Loucy (cell line): ENCODE measurements at regions not wholly inside any gene's neighbourhood (a gene's known extent, or its start where the extent isn't known, plus 50 kb on each side); places are given as distances from the start of the nearest gene placed in this dataset.

ENCODE experiments used
- H2AFZ ChIP-seq: fragments of 200-600 bp; sonication (generic); 2 replicates; pipeline ENCODE4 v1.6.0; 2016; ENCODE audit warnings: antibody characterized with exemption, mild to moderate bottlenecking, low read length, moderate library complexity
- H3F3A ChIP-seq: fragments of 200-600 bp; 2 replicates; pipeline ENCODE4 v1.6.0; 2016; ENCODE audit warnings: antibody characterized with exemption, low read depth, mild to moderate bottlenecking
- H3K27me3 ChIP-seq: fragments of 200-600 bp; sonication (generic); 2 replicates; pipeline ENCODE4 v1.6.1; 2014; ENCODE audit warnings: low read length, mild to moderate bottlenecking; ENCODE audit not compliant: insufficient read depth, poor library complexity, severe bottlenecking
- H3K36me3 ChIP-seq: fragments of 200-600 bp; sonication (generic); 2 replicates; pipeline ENCODE4 v1.6.1; 2016; ENCODE audit warnings: low read length; ENCODE audit not compliant: insufficient read depth
- H3K4me1 ChIP-seq: fragments of 200-600 bp; sonication (generic); 2 replicates; pipeline ENCODE4 v1.5.1; 2014; ENCODE audit warnings: low read length, mild to moderate bottlenecking; ENCODE audit not compliant: insufficient read depth, poor library complexity, severe bottlenecking
- H3K4me2 ChIP-seq: fragments of 200-600 bp; sonication (generic); 2 replicates; pipeline ENCODE4 v1.6.0; 2014; ENCODE audit warnings: antibody characterized with exemption, low read length, low read depth, mild to moderate bottlenecking; ENCODE audit not compliant: poor library complexity, severe bottlenecking
- H3K4me3 ChIP-seq: fragments of 200-600 bp; sonication (generic); 2 replicates; pipeline ENCODE4 v1.5.1; 2014; ENCODE audit warnings: low read length, mild to moderate bottlenecking, mixed read lengths; ENCODE audit not compliant: poor library complexity, severe bottlenecking
- H3K79me2 ChIP-seq: fragments of 200-600 bp; sonication (generic); 2 replicates; pipeline ENCODE4 v1.6.1; 2014; ENCODE audit warnings: low read length; ENCODE audit not compliant: insufficient read depth
- H3K9ac ChIP-seq: fragments of 200-600 bp; sonication (generic); 2 replicates; pipeline ENCODE4 v1.6.0; 2014; ENCODE audit warnings: mild to moderate bottlenecking, low read depth, low read length, moderate library complexity; ENCODE audit not compliant: poor library complexity, severe bottlenecking
- H3K9me2 ChIP-seq: fragments of 200-600 bp; sonication (generic); replicated peaks from 2 replicates; pipeline ENCODE4 v1.6.1; 2016; ENCODE audit warnings: low read depth, low read length, mixed read lengths
- H3K9me3 ChIP-seq: fragments of 200-600 bp; sonication (generic); 2 replicates; pipeline ENCODE4 v1.6.1; 2014; ENCODE audit warnings: mild to moderate bottlenecking, antibody characterized with exemption, low read length, low read depth; ENCODE audit not compliant: insufficient read depth
- H4K20me1 ChIP-seq: fragments of 200-600 bp; sonication (generic); 2 replicates; pipeline ENCODE4 v1.6.0; 2014; ENCODE audit warnings: antibody characterized with exemption, low read length, mild to moderate bottlenecking; ENCODE audit not compliant: insufficient read depth, poor library complexity, severe bottlenecking
- CTCF ChIP-seq: fragments of 200-600 bp; sonication (generic); conservative IDR thresholded peaks from 2 replicates; pipeline ENCODE4 v1.5.1; 2014; ENCODE audit warnings: mild to moderate bottlenecking, antibody characterized with exemption, low read length
- EZH2phosphoT487 ChIP-seq: fragments of 200-600 bp; IDR thresholded peaks from 2 replicates; pipeline ENCODE4 v1.6.1; 2018; ENCODE audit warnings: antibody characterized with exemption, mild to moderate bottlenecking, moderate library complexity, borderline replicate concordance

DNA sequence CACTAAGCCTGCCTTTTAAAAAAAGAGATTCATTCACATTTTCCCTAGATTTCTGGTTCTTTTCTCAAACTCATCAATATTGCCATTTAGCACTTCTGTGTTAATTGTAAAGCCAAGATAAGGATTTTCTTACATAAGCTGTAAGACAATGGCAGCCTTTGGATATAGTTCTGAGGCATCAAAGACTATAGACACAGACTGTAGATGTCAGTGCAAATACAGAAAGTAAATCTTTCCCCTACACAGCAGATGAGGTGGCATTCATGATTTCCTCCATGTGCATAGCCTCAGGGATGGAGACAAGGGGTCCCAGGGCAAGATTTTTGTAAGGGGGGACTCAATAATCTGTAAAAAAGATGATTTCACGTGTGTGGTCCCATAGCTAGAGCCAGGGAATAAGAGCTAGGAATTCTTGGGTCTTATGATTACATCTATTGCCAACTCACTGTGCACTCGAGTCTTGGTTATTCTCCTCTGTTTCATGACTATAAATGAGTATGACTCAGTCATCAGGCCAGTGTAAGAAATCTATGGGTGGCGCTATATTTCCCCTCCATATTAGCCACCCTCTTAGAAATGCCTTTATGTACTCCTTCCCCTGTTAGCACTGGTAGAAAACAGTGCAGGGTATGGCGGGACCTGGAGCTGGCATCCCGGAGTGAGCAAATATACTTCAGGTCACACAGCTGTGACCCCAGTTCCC lies 207.5 kb downstream of the EXOC5 start:
- H3K4me3 ChIP-seq: no peak overlapping the region
- no peaks in the 10 kb centered on the region for H3F3A ChIP-seq

DNA sequence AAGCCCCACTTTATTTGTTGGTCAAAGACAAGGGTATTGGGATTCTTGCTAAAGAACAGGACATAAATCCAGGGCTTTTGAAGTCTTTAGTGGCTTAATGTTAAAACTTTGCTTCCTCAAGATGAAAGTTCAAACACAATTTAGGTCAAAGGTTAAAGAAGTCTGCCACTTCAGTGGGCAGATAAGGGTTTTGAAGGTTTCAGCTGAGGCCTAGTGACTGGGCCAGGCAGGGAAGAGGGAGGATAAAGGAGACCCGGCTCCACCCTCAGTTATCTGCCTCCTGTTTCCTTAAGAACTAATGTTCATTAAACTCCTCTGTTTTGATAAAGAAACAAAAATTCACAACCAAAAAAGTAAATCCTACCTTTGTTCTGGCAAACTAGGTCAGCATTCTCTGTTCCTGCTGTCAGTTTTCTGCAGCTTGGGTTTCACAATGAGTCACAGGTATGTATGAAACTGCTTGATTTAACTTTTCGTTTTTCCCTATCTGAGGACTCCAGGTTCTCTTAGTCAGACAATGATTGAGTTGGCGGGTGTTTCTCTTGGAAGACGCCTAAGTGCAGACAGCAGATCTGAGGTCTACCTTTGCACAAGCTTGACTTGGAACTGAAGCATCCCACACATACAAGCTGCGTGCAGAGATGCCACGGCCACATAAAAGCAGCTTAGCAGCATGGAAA lies 208.3 kb downstream of the EXOC5 start:
- no peak overlapping the region for H3K4me3 ChIP-seq
- no peaks in the 10 kb centered on the region for H3K27me3 ChIP-seq
- H4K20me1 ChIP-seq: no peaks in the 10 kb centered on the region
- no peaks in the 10 kb centered on the region for H3K9me2 ChIP-seq
- no peak overlapping the region for H2AFZ ChIP-seq
- no peak for TF ChIP-seq CTCF
- H3K9ac ChIP-seq: no peak overlapping the region
- H3K79me2 ChIP-seq: no peaks in the 10 kb centered on the region
- no peaks in the 10 kb centered on the region for H3K9me3 ChIP-seq
- H3K4me1 ChIP-seq: no peaks in the 10 kb centered on the region
- H3K4me2 ChIP-seq: no peak overlapping the region
- no peaks in the 10 kb centered on the region for H3F3A ChIP-seq
- H3K36me3 ChIP-seq: no peaks in the 10 kb centered on the region

More for the DNA sequence above, 207.5 kb downstream of the EXOC5 start:
- no peaks in the 10 kb centered on the region for H3K9me3 ChIP-seq
- no peaks in the 10 kb centered on the region for H3K9me2 ChIP-seq
- H3K4me2 ChIP-seq: no peak overlapping the region
- H3K79me2 ChIP-seq: no peaks in the 10 kb centered on the region
- no peak overlapping the region for H3K9ac ChIP-seq
- TF ChIP-seq CTCF (no peak), EZH2phosphoT487 (no peak)
- H4K20me1 ChIP-seq: no peaks in the 10 kb centered on the region
- no peaks in the 10 kb centered on the region for H3K36me3 ChIP-seq
- H3K4me1 ChIP-seq: no peaks in the 10 kb centered on the region
- H3K27me3 ChIP-seq: no peaks in the 10 kb centered on the region
- H2AFZ ChIP-seq: no peak overlapping the region

DNA sequence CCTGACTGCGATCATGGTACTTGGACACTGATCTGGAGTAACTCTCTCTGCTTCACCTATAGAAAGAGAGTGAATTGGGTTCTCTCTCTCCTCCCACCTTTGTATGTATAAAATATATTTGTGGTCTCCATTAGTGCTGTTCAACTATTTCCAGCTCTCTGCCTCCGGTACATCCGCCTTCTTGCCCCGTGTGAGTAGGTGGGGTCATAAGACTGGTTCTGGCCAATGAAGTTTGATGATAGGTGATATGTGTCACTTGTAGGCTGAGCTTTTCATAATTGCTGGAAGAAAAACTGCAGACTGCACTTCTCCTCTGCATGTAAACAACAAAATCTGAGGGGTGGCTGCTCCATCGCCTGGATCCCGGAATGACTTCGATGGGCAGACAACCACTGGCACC lies 210.4 kb downstream of the EXOC5 start:
- no peaks in the 10 kb centered on the region for H3K36me3 ChIP-seq
- H3K4me2 ChIP-seq: no peak overlapping the region
- no peaks in the 10 kb centered on the region for H3K79me2 ChIP-seq
- H2AFZ ChIP-seq: no peak overlapping the region
- H3K9me3 ChIP-seq: no peaks in the 10 kb centered on the region
- TF ChIP-seq EZH2phosphoT487 (no peak), CTCF (no peak)
- no peaks in the 10 kb centered on the region for H3K9me2 ChIP-seq
- H3K9ac ChIP-seq: no peak overlapping the region
- H3K4me3 ChIP-seq: no peak overlapping the region
- H3F3A ChIP-seq: no peaks in the 10 kb centered on the region
- H3K27me3 ChIP-seq: no peaks in the 10 kb centered on the region
- no peaks in the 10 kb centered on the region for H3K4me1 ChIP-seq
- no peaks in the 10 kb centered on the region for H4K20me1 ChIP-seq
